GM04504 (cell line): ENCODE measurements at regions not wholly inside any gene's neighbourhood (a gene's known extent, or its start where the extent isn't known, plus 50 kb on each side); places are given as distances from the start of the nearest gene placed in this dataset.
A peak's percentile ranks its signal among the peaks of the same experiment; 100 is the strongest.

ENCODE experiments used
- DNase-seq: peaks from one replicate; pipeline ENCODE4 v3.0.0-alpha.2; 2012; ENCODE audit warnings: low read depth

DNA sequence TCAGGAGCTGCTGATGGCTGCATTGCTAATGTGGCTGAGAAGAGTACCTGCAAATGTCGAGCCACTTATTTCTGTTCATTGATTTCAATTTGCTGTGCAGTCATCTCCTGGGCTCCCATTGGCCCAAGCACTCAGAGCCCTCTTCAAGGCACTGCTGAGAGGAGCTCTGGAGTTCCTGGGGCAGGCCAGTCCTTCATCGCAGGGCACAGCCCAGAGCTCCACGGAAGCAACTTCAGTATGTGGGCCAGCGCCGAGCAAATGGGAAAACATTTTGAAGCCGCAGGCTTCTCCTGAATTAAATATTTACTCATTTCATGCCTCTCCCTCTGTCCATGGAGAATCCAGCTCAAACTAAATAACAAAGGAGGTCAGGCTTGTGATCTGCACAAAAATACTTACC lies 383.3 kb downstream of the BCOR start:
- DNase-seq = no peak

DNA sequence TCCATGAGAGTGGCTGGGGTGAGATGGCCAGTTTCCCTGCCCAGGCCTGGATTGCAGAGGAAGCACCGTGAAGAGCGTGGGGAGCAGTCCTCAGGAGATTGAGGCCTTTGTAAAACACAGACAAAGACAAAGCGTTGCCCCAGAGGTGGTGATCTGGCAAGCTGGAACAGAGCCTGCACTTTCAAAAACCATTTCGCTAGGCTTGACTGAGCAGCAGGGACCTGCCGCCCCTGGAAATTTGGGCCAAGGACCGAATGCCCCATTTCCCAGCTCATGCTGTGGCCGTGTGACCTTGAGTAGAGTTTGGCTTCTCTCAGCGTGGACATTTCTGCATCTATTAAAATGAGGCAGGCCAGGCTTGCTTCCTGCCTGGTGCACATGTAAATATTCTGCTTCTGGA lies 381.4 kb downstream of the BCOR start:
- no peak for DNase-seq

DNA sequence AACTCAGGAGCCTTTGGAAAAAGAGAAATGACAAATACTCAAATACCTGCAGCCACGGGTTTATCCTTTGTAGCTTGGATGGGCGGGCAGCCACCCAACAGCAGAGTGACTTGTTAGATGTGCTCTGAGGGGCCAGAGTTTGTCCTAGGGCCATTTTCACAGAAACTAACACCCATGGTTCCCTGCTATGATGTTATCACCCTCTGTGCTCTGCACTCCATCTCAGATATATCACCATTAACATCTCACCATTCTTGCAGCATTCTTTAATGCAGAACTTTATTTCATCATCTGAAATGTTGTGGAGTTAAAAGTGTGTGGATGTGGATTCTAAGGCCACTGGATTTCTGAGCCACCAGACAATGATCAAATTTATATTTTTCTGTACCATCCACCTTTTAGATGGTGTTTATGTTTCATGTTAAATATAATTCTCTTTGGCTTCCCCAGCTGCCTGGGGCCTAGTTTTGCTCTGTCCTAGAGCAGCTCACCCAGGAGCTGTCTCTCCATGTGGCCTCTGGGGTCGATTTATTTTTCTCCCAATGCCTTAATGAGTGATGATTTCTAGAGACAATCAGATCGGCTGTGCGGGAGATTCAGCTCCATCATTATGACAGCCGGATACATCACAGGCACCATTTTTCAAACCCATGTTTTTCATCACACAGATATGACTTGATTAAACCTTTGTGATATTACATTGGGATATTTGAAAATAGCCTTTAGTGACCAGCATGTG lies 380.8 kb downstream of the BCOR start:
- no peak for DNase-seq

DNA sequence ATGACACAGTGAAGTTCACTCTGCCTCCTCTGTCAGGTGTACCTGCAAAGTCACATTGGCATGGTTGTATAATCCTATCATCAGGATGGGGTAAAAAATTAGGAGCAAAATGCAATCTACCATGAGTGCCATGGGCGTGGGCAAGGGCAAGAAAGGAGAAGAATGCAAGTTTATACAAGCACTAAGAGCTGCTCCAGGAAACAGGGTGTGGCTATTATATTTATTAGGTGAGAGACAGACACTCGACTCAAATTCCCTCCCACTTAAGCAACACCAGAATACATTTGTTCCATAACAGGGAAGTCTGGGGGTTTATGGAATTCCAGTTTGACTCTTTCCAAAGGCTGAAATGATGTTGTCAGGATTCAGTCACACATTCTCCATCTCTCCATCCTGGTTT lies 378.8 kb downstream of the BCOR start:
- no peak for DNase-seq

DNA sequence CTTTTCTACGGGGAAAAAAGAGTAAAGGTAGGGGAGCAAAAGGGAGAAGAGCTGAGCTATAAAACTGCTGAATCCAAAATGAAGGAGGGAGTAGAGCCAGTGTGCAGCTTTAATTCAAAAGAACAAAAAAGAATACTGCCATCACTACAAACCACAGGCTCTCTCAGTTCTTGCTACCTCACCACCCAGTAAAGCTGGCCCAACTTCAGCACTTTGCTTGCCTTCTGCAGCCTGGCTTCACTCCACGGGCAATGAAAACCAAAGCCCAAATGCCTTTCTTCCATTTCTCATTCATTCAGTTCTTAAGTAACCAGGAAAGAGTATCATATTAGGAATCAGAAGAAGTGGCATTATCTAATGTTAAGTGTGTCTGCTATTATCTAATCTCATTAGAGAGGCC lies 376.8 kb downstream of the BCOR start:
- DNase-seq = no peak

DNA sequence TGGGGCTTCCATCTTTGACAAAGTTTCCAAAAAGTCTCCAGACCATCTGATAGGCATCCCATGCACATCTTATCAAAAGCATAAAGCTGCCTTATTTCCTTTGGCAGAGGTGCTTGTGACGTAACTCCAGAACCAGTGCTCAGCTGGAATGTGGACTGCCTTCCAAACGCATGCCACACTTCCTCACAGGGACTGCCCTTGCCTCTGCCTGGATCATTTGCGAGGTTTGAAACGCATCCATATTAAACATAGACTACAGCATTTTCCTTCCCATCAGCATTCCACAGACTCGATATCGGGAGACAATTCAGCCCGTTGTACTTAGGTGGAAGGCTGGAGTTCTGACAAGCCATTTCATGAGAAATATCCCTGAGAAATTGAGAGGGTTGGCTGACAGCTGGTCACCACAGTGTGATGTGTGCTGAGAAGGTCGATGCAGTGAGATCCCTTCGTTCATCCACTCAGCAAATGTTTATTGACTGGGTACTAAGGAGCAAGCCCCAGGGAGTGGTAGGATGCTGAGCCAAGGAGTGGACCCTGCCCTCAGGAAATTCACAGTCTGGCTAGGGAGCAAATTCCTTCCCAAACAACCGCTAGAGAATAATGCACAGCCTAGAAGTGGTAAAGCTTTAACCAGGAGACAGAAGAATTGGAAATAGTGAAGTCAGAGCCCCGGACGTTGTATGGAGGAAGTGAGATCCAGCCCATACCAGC lies 376.0 kb downstream of the BCOR start:
- DNase-seq = no peak

DNA sequence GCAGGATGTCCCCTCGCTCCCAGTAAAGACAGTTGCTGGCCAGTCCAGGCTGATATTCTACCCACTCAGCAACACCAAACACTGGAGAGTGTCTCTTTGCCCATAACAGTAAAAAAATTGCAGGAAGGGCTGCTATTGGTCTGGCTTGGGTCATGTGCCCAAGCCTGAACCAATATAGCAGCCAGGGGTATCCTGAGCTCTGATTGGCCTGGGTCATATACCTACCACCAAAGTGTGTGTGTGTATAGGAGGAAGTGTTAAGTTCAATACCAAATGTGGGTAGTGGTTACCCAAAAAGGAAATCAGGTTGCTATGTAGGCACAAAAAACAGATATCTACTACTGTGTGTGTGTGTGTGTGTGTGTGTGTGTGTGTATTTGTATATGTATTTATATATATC lies 373.2 kb downstream of the BCOR start:
- no peak for DNase-seq

DNA sequence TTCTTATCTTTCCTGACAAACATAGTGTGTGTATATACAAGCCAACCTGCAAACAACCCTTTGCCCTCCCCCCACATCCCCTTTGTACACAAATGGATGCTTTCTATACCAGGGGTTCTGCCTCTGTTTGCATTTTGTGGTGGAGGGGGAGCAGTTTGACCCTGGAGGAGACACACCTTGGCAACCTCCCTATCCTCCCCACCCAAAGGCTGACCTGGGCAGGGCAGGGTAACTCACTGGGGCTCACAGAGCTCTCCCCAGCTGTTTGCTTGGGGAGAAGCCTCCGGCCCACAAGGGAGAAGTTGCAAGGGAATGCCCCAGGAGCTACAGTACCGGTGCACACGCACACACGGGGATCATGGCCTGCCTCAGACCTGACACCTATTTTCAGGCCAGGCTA lies 372.6 kb downstream of the BCOR start:
- no peak for DNase-seq

DNA sequence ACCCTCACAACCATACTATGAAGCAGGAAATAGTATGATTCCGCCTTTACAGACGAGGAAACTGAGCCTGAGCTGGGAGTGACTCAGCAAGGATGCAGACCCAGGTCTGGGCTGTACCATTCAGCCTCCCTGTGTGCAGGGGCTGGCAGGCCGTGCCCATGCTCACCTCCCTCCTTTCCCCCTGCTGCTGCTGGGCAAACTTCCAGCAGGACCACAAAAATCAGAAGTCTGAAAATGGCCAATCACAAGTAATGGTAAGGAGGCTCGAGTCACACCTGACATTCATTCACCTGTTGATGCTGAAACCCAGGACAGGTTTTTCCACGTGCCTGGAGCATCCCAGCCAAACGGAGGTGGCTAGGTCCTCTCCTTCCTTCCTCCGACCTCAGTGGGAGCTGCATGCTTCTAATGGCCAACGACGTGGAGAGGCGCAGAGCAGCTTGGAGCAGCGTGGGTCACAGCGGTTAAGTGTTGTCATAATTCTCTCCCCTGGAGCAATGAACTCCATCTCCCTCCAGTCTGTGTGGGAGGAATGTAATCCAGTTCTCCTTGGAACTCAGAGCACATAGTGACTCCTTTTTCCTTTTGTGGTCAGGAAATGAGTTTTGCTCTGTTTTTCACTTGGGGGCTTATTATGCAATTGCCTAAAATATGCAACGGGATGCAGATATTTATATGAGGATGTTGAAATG lies 371.7 kb downstream of the BCOR start:
- DNase-seq = peak; percentile 72

DNA sequence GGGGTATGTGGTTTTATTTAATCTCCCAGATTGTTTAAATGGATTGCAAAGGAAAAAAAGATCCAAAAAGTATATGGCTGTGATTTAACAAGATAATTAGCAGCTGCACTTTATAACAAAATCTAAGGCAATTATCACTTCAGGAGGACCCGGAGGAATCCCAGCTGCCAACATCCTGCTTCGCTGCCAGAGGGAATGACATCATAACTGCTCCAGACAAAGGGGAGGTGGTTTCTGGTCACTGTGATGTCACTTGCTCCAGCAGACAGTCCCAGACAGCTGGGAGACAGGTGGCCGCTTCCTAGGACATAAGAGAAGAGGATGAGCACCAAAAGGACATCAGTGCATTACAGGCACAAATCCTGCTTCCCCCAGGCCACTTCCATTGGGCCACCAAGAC lies 371.0 kb downstream of the BCOR start:
- peak; percentile 34 for DNase-seq

DNA sequence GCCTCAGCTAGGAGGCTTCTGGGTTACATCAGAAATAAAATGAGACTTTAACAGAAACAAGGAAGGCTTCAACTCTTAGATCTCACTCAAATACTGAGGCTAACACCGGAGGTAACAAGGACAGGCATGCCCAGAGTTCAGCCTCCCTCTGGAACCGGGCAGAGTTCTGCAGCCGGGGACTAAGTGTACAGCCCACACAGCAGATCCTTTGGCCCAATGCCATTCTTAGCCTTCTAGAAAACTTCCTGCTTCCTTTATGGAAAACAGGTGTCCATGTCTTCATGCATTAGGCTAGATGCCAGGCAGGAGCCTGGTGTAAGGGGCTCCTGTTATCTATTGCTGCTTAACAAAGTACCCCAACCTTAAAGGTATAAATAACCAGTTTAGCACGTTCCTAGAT lies 369.7 kb downstream of the BCOR start:
- DNase-seq = no peak

DNA sequence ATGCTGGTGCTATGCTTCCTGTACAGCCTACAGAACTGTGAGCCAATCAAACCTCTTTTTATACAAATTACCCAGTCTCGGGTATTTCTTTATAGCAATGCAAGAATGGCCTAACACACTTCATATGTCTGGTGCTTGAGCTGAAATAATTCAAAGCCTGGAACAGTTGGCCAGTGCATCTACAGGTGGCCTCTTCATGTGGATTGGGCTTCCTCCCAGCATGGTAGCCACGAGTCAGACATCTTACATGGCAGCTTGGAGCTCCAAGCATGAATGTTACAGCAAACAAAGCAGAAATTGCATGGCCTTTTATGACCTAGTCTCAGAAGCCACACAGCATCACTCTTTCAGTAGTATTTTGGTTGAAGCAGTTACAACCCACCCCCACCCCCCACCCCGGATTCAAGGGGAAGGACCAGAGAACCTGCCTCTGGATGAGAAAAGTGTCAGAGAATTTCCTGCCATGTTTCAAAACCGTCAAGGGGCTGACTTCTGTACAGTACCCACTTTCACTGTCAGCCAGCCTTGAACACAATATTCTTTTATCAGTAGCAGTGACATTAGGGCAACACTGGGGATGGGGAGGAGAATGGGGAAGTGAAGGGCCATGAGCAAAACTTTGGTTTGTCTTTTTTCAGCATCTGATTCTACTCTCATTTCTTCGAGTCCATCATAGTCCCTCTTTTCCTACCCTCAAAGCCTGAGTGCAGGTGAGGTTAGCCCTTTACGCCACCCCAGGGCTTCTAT lies 368.7 kb downstream of the BCOR start:
- no peak for DNase-seq

DNA sequence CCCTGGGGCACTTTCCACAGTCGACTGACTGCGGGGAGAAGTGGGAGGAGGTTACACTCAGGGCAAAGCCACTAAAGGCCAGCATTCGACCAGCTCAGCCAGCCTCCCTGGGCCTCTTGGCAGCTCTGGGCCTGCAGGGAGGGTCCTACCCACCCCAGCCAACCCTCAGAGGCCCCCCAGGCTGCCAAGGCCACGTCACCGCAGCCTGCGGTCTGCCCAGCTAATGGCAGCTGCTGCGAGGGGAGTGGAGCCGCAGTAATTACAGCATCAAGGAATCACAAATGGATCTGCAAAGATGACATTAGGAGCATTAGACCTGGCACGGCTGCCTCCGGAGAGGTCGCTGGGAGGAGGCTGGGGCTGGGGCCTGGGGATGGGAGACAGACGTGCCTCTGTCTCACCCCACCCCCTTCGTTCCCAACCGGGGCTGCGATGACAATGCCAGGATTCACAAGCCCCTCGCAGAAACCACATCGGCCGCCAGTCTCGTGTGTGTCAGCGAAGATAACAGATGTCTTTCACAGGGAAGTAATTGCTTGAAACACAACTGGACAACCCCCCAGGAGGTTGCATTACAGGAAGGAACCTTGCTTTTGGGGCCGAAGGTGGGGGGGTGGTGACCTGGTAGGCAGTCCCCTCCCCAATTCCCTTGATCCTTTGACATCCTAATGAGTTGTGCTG lies 367.6 kb downstream of the BCOR start:
- no peak for DNase-seq

DNA sequence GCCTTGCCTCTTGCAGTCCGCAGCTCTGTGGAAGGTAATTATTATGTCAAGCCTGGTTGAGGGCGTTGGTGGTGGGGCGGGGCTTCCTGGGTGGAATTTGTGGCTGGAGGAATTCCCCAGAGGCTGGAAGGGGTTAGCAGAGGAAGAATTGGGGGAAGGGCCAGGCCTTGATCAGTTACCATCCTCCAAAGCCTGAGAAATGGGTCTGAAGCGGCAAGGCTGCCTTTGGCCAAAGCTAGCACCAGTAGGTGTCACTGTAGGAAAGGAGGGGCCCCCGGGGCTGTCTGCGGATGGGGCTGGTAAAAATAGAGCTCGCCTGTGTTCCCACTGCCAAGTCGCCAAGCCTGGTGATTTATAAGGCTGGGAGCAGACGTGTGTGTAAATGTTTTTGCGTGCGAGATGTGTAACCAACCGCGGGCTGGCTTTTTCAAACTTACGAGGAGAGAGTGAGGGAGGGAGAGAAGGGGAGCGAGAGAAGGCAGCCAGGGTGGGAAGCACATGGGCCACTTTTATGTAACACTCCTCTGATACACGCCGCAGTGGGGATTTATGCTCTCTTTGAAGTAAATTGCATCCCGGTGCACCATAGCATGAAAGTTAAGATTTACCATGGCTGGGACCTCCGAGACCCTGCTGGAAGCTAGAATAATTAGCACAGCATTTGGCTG lies 367.0 kb downstream of the BCOR start:
- peak; percentile 74 for DNase-seq

DNA sequence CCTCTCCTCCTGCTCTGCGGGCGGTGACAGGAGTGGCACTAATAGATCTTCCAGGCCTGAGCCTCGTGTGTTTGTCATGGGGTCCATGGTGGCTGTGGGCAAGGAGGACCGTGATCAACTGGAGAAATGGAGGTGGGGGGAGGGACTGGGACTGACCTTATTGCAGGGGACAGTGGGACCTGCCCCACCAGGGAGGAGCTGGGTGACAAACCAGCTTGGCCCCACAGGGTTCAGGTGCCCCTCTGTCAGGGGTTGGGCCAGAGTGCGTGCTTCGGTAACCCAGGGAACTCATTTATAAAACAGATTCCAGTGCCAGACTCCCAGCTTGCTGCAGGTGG lies 366.5 kb downstream of the BCOR start:
- no peak for DNase-seq

DNA sequence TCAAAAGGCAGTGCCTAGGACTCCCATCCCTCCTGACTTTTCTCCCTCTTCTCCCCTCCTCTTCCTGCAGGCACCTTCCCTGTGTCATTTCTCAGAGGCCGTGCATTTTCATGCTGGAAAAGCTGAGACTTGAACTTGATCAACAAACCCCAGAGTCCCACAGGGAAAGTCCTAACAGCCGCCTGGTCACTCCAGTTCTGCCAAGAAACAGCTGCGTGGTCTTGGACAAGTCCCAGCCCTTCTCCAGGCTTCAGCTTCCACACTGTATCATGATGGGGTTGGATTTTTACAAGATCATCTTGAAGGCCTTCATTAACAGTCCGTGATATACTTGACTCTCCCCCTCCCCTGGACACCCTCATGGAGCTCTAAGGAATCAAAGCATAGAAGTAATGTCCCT lies 366.0 kb downstream of the BCOR start:
- no peak for DNase-seq

DNA sequence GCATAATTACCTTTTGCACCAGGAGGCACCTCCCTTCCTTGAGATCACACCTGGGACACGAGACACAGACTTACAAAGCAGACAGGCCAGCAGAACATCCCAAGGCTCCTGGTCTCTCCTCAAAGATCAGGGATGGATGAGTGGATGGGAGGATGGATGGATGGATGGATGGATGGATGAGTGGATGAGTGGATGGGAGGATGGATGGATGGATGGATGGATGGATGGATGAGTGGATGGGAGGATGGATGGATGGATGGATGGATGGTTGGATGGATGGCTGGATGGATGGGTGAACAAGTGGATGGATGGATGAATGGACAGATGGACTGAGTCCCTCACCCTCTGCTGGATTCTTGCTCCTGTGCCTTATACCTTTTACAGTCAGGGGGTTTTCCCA lies 364.0 kb downstream of the BCOR start:
- no peak for DNase-seq

DNA sequence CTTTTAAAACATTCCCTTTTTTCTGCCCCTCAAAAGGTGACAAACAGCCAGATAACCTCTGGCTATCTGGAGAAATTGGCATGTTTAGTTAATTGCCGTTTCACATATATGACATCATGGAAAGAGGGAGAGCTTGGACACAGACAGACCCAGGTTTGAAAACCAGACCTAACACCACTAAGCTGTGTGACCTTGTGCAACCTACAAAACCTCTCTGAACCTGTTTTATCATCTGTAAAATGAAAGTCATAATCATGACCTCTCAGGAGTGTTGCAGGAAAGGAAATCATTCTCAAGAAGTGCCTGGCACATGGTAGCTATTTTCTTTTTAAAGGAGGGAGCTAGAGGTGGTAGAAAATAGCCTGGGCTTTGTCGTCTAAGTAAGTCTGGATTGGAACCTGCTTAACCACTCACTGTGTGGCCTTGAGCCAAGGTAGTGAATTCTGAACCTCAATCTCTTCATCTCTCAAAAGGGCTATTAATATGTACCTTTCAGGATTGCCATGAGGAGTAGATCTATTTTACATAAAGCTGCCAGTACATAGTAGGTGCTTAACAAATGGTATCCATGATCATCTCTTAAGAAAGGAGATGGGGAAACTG lies 363.5 kb downstream of the BCOR start:
- no peak for DNase-seq

DNA sequence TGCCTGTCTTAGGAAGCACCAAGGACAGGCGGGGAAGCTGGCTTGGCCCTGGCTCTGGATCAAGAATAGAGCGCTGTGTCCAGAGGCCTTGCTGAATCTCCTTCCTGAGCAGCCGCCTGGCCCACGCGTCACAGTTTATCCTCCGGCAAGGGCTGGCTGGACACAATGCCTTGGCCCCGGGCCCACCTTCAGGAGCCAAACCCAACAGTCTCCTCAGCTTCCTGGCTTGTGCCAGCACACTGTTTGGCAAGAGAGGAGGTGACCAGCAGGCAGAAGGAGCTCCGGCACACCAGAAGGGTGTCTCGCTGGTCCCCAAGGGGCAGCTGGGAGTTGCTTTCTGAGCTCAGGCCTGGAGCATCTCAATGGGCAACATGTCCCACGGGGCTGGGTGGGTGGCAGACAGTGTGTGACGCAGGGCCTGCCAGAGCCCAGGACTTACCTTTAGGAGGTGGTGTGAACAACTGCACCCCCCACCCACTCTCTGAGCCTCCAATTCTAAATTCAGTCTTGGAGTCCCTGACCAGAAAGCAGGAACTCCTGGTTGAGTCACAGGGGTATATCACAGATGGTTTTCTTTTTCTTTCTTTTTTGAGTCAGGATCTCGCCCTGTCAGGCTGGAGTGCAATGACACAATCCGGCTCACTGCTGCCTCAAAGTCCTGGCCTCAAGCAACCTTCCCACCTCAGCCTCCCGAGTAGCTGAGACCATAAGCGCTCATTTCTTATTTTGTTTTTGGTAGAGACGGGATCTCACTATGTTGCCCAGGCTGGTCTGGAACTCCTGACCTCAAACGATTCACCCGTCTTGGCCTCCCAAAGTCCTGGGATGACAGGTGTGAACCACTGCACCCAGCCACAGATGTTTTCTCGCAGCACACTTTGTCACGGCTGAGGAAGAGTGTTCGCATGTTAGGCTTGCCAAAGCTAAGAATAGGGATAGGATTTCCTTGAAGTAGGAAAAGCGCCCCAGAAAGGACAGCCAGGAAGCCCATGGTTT lies 361.2 kb downstream of the BCOR start:
- DNase-seq = peak; percentile 63

DNA sequence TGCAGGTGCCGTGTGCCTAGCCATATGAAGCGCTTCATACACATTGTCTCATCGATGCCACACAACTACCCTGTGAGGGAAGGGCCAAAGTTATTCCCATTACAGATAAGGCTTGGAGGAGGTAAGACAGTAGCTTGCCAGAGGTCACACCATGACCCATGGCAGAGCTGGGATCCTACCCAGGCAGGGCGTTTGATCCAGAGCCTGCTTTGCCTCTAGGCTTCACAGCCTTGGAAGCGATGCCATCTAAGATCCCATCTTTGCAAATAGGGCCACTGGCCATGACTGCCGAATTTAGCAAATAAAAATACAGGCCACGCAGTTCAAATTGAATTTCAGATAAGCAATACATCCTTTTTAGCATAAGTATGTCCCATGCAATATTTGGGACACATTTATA lies 358.2 kb downstream of the BCOR start:
- DNase-seq = no peak
